HG03066 (cell line): ENCODE measurements at regions not wholly inside any gene's neighbourhood (a gene's known extent, or its start where the extent isn't known, plus 50 kb on each side); places are given as distances from the start of the nearest gene placed in this dataset.
"Not testable (repeated sequence)": the region's sequence is repeated elsewhere in the genome, so short reads cannot be mapped to it uniquely, and the experiment has no call there.

Experiments used
- ATAC-seq: cut with Tn5 transposase; IDR thresholded peaks from one replicate; pipeline ENCODE4 v1.9.1; 2021; ENCODE audit warnings: low read depth; ENCODE audit not compliant: unreplicated experiment

DNA sequence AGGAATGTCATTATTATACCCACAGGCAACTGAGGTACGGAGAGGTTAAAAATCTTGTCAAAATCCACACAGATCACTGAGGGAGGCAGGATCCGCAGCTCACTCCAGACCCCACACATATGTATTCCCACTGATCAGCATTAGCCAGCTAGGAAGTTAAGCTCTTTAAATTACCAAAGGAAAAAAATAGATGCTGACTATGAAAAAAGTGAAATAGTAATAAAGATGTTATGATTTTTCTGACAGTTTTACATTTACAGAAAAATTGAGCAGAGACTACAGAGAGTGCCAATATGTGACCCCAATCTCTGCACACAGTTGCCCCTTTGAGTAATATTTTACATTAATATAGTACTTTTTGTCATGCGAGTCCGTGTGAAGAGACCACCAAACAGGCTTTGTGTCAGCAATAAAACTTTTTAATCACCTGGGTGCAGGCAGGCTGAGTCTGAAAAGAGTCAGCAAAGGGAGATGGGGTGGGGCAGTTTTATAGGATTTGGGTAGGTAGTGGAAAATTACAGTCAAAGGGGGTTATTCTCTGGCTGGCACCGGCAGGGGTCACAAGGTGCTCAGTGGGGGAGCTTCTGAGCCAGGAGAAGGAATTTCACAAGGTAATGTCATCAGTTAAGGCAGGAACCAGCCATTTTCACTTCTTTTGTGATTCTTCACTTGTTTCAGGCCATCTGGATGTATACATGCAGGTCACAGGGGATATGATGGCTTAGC, 61.9 kb upstream of the NAA35 start:
- ATAC-seq = not testable (repeated sequence)

DNA sequence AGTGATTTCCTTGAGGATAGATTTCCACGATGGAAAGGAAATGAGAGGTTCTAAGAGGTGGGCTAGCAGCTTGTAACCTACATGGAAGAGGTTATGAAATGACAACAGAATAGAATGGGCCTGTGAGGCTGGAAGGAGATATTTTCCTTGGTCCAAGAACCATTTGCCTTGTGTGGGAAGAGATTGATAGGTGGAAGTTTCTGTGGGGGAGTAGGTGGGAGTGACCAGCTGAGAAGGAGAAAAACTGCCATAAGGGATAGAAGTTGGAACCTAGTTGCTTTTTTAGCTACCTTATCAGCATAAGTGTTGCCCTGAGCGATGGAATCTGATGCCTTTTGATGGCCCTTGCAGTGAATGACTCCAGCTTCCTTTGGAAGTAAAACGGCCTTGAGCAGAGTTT, 60.4 kb upstream of the NAA35 start:
- not testable (repeated sequence) for ATAC-seq

DNA sequence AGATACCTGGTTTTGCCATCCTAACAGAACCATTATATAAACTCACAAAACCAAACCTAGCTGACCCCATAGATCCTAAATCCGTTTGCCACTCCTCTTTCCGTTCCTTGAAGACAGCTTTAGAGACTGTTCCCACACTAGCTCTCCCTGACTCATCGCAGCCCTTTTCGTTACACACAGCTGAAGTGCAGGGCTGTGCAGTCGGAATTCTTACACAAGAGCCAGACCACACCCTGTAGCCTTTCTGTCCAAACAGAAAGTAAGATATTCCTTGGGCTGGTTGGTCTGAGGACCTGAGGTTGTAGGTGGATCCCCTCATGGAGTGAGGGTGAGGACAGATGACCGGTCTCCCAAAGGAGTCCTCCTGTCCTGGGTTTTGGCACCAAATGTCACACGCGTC, 56.7 kb upstream of the NAA35 start:
- ATAC-seq = no peak

DNA sequence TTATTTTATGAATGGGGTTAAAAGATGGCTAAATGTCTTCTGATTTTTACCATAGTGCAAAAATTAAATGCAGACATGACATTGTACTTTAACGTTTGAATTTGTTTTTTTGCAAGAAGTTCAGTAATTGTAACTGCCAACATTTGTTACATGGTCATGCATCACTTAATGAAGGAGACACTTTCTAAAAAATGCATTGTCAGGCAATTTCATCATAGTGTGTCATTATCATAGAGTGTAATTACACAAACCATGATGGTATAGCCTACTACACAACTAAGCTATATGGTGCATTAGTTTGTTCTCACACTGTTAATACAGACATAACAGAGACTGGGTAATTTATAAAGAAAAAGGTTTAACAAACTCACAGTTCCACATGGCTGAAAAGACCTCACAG, 50.0 kb upstream of the NAA35 start:
- no peak for ATAC-seq
